Activated CD4-positive, alpha-beta T cell treated with anti-CD3 and anti-CD28 coated beads for 1 hour (primary cell): ENCODE measurements at regions not wholly inside any gene's neighbourhood (a gene's known extent, or its start where the extent isn't known, plus 50 kb on each side); places are given as distances from the start of the nearest gene placed in this dataset.

Source experiments
- DNase-seq: peaks from one replicate; pipeline ENCODE4 v3.0.0-alpha.2; 2020

DNA sequence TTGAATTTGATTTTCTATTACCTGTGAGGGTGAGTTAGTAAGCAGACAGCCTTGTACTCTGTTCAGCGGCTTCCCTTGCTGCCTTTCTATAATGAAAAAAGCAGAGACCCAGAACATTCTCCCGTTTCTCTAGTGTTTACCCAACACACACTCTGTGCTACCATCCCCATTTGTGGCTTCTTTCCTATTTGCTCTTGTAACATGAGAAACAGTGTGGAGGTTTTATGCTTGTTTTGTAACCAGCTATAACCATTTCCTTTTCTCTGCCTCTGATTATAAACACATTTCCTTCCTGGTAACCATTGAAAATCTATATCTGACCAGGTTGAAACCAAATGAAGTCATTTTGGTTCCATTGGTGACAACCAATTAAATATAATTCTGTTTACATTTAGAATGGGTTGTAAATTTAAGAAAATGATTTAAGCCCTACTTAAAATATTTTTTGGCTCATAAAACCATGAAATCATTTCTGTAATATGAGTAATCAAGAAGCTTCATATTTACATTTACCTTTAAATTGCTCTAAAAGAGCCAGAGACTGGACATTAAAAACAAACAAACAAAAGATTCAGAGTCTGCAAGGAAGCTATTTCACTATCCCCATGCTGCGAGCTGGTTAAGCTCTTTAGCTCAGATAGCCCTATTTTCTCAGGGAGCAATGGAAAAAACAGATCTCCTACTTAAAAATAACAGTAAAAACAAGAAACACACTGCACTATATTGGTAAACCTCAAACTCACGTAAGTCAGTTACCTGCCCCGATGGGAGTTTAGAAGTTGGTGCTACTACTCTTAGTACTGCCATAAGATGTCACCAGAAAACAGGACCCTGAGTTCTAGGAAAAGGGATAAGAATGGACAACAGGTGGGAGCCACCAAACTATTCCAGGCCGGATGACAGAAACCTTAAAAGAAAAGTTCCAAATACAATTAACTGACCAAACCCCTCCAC is 206.5 kb upstream of the EEA1 start:
- DNase-seq = no peak

- no peak for DNase-seq
Observed at GRCh38 chr12:93136253-93137055, 207.4 kb upstream of the EEA1 start.

GRCh38 chr12:93137656-93138612 is 208.8 kb upstream of the EEA1 start:
- no peak for DNase-seq

DNA sequence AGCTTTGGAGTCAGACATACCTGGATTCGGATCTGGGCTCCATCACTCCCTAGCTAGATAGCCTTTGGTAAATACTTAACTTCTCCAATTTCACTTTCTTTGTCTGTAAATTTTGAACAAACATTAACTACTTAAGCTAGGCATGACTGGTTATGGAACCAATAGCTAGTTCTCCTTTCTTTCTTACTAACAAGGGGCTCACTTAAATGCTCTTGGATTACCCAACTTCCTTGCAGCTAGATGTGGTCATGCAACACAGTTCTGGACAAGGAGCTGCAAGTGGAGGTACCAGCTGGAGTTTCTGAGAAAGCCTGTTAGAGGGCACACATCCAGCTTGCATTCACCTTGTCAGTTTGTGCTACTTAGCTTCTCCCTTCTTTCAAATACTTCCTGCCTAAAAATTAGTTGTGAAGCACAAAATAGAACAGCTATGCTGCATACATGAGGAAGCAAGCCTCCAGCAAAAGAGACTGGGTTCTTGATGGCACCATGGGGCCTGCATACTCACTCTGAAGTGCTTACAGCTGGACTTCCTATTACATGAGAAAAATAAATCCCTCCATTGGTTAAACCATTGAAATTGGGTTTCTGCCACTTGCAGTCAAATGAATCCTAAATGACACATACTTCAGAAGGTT is 210.1 kb upstream of the EEA1 start:
- no peak for DNase-seq

DNA sequence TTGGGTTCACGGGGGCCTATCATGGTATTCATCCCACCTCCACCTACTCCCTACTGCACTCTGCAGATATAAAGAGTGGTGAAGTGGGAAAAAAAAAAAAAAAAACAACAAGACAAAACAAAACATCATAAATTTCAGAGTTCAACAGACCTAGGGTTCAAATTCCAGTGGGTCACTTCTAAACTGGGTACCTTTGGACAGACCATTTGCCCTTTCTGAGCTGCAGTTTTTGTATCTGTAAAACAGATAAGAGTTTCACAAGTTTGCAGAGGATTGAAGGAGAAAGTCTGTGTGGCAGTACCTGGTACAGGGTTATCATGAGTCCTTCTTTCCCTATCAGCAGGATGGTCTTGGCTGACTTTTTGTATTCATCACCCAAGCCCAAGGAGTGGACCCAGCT is 211.2 kb upstream of the EEA1 start:
- no peak for DNase-seq

DNA sequence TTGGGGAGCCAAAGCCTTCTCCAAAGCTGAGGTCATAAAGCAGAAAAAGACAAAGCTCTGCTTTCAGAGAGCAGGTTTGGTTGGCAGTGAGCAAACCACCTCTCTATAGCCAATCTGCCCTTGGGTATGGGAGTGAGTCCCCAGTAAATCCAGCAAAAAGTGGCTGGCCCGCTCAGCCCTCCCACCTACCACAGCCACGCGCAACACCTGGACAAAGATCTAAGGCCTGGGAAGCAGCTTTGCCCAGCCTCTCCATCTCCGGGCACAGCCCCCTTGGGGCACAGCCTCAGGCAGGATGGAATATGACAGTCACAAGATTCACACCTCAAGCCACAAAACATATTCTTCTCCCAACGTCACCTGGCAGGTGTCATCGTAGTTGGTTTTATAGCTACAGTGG is 211.7 kb upstream of the EEA1 start:
- DNase-seq = no peak

GRCh38 chr12:93142881-93143280 is 213.8 kb upstream of the EEA1 start:
- DNase-seq = no peak

GRCh38 chr12:93144109-93144508 is 215.0 kb upstream of the EEA1 start:
- no peak for DNase-seq

- DNase-seq = no peak
Observed at GRCh38 chr12:93145086-93145485, 216.0 kb upstream of the EEA1 start.

DNA sequence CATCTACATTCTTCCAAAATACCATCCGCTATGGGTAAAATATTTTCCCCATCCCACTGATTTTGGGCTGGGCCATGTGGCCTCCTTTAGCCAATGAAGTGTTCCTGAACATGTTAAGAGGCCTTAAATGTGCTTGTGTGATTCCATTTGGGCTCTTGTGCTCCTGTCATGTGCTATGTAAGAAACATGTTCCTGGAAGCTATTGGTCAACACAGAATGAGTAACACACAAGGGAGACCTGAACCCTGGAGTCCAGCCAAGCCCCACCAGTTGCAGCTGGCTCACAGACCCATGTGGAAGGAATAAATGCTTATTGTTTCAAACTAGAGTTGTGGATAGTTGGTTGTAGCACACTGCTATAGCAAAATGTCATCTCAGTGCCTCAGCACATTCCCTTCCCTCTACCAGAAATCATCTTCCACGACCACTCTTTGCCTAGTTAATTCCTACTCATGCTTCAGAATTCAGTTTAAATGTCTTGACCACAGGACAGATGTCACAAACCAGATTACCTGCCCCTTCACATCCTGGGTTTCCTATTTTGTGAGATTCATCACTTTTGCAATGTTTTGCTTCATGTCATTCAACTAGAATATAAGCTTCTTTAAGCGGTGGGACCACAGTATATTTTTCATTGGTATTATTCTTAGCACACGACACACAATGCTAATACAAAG is 217.3 kb upstream of the EEA1 start:
- no peak for DNase-seq

- DNase-seq = no peak
Observed at GRCh38 chr12:93146970-93147369, 217.9 kb upstream of the EEA1 start.

- DNase-seq = no peak
Observed at GRCh38 chr12:93148412-93148811, 219.3 kb upstream of the EEA1 start.

GRCh38 chr12:93149229-93149628 is 220.1 kb upstream of the EEA1 start:
- DNase-seq = no peak

DNA sequence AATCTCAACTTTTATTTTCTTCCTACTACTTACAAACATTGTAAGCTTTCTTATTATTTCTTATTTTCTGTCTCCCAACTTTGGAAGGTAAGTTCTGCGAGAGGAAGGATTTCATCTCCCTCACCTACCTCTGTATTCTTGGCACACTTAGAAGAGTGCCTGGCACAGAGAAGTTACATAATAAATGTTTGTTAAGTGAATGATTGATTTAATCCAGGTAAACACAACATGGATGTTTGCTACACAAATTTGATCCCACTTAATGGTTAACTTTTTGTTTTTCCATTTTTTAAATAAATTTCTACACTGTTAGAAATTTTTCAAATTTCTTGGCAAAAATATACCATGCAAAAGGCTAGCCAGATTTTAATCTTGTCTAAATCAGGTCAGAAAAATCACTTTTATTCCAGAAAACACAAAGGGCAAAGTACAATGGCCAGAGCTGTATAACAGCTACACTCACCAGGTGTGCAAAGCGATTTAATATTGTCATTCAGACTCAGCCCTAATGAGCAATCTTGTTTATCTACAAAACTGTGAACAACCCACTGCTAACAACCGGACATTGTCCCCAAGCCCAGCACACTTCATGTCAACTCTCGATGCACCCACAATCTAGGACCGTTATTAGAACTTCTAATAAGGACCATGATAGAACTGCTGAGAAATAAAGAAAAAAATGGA is 222.1 kb upstream of the EEA1 start:
- DNase-seq = no peak

- DNase-seq = no peak
Observed at GRCh38 chr12:93152617-93153016, 223.5 kb upstream of the EEA1 start.

GRCh38 chr12:93153321-93153720 is 224.2 kb upstream of the EEA1 start:
- no peak for DNase-seq

GRCh38 chr12:93154096-93154728 is 223.5 kb upstream of the NUDT4 start:
- DNase-seq = no peak

DNA sequence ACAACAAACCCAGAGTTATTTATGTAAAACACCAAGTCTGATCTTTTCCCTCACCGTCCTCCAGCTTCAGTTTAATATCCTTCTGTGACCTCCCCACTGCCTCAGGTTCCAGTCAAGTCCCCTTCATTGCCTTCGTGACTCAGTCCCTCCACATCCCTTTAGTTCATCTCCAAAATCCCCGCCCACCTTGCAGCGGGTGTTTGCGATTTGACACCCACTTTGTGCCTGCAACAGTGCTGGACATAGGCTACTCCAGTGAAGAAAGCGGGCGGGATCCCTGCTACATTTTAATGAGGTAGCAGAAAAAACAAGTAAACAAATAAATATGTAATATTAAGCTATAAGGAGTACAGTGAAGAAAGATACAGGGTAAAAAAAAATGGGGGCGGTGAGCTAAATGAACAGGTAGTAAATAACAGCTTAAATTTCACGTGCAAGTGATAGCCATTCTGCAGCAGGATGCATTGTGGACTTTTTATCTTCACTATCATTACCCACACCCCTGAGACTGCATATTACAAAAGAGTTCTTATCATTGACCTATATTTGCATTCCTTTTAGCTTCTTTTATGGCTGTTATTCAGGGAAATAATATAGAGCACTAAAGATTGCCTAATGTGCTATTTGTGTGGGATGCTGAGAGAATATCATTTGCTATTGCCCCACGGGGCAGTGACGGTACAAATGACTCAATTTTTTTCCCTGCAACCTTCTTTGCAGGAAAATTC is 222.8 kb upstream of the NUDT4 start:
- DNase-seq = no peak

DNA sequence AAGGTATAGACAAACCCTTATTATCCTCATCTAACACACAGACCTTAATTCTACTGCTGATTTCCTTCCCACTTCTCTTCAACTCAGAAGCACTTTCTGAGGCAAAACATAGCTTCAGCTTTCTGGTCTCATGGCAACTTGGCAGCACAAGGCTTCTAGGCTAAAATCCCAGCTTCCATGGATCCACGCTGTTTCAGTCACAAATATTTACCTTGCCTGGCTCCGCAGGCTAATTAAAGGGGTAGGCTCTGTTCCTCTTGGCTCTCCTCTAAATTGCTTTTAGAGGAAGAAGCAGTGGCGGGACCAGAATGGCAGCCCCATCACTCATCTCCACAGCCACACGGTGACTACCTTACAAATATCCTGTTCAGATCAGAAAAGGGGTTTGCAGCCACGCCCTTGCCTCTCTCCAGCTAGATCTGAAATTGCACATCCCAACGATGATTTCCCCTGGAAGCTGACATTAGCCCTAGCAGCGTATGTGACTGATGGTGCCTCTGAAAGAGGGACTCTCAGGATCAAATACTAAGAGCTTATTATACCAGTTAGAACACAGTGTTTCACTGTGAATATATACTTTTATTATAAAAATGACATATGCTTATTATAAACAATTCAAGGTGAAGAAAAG is 221.5 kb upstream of the NUDT4 start:
- no peak for DNase-seq
